ENCODE measurements at regions not wholly inside any gene's neighbourhood (a gene's known extent, or its start where the extent isn't known, plus 50 kb on each side); places are given as distances from the start of the nearest gene placed in this dataset.

- DNase-seq (ENCODE audit: low read depth, low spot score) = no peak
- Histone ChIP-seq H3K4me2 (ENCODE audit: low read length) (no peak overlapping the region), H4K20me1 (ENCODE audit: insufficient read depth) (no peaks in the 10 kb centered on the region), H2AFZ (ENCODE audit: low read depth, low read length, poor library complexity, severe bottlenecking) (no peak overlapping the region), H3K9ac (ENCODE audit: low read length) (no peak overlapping the region), H3K4me1 (ENCODE audit: control insufficient read depth in 1 of 2, insufficient read depth in 2 of 2, low read length in 2 of 2) (no peaks in the 10 kb centered on the region), H3K27me3 (ENCODE audit: insufficient read depth, low read length) (no peaks in the 10 kb centered on the region), H3K79me2 (ENCODE audit: insufficient read depth, low read length) (no peaks in the 10 kb centered on the region), H3K4me3 (replicated peaks in 1 of 2; ENCODE audit: low read depth in 1 of 2, low read length in 2 of 2) (no peak overlapping the region), H3K9me2 (ENCODE audit: insufficient read depth) (no peaks in the 10 kb centered on the region), H3K27ac (ENCODE audit: low read depth, low read length) (no peak overlapping the region), H3K9me3 (ENCODE audit: control insufficient read depth in 1 of 2, insufficient read depth in 1 of 2, low read depth in 1 of 2, low read length in 2 of 2) (no peaks in the 10 kb centered on the region), H3K36me3 (ENCODE audit: control insufficient read depth in 1 of 2, insufficient read depth in 2 of 2, low read length in 2 of 2) (no peaks in the 10 kb centered on the region)
- ChIA-PET CTCF (interaction anchor here (0.8 kb wide), 1 partner anchor 13 kb away, joined by 3 read pairs; no protein-coding TSS in a partner anchor), RAD21 (ENCODE audit: low non-redundant PET in 1 of 2, low total read pairs in 2 of 2, uncharacterized antibody in 2 of 2, unreplicated experiment in 2 of 2) (no interaction called here), POLR2A (no interaction called here)
- intact Hi-C loops (cut with micrococcal nuclease) = no loop called here
- no peak for ATAC-seq
- no peak for TF ChIP-seq SP1 (IDR thresholded peaks at IDR 0.05; ENCODE audit: low read depth)
- no peak for TF ChIP-seq EZH2 (IDR thresholded peaks at IDR 0.05)
- TF ChIP-seq, protein P1, sequence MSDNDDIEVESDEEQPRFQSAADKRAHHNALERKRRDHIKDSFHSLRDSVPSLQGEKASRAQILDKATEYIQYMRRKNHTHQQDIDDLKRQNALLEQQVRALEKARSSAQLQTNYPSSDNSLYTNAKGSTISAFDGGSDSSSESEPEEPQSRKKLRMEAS (IDR thresholded peaks at IDR 0.05) = no peak
- no TSS peak for BruUV-seq (replicated peaks)
Measured at GRCh38 chr5:96014395-96014794, 52.7 kb upstream of the ELL2 start.

DNA sequence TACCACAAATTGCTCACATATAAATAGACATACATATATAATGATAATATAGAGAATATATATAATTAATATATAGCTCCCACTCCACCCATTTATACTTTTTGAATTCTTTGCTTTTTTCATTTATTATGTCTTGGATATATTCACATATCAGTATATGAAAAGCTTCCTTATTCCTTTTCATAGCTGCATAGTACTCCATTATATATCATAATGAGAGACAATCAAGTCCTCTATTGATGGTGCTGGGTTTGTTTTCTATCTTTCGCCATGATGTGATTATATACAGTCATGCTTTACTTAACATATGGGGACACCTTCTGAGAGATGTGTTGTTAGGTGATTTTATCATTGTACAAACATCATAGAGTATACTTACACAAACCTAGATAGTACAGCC lies 51.6 kb upstream of the ELL2 start:
- H2AFZ ChIP-seq (ENCODE audit: low read depth, low read length, poor library complexity, severe bottlenecking) = no peak overlapping the region
- no peak overlapping the region for H3K4me2 ChIP-seq (ENCODE audit: low read length)
- intact Hi-C loops (cut with micrococcal nuclease) = no loop called here
- H3K27ac ChIP-seq (ENCODE audit: low read depth, low read length) = no peak overlapping the region
- no peaks in the 10 kb centered on the region for H3K4me1 ChIP-seq (ENCODE audit: control insufficient read depth in 1 of 2, insufficient read depth in 2 of 2, low read length in 2 of 2)
- H4K20me1 ChIP-seq (ENCODE audit: insufficient read depth) = no peaks in the 10 kb centered on the region
- TF ChIP-seq JUND (IDR thresholded peaks at IDR 0.05) (no peak), CEBPB (IDR thresholded peaks at IDR 0.05; ENCODE audit: low read depth) (no peak), ELF1 (IDR thresholded peaks at IDR 0.05; ENCODE audit: borderline replicate concordance, low read depth) (no peak), TCF7L2 (IDR thresholded peaks at IDR 0.05; ENCODE audit: borderline replicate concordance, extremely low read depth, insufficient read depth, insufficient read length) (no peak), POLR2AphosphoS5 (IDR thresholded peaks at IDR 0.05; ENCODE audit: low read depth, low read length) (no peak), EZH2phosphoT487 (IDR thresholded peaks at IDR 0.05; ENCODE audit: borderline replicate concordance) (no peak), SRF (IDR thresholded peaks at IDR 0.05; ENCODE audit: low read depth) (no peak)
- TF ChIP-seq, protein P2, sequence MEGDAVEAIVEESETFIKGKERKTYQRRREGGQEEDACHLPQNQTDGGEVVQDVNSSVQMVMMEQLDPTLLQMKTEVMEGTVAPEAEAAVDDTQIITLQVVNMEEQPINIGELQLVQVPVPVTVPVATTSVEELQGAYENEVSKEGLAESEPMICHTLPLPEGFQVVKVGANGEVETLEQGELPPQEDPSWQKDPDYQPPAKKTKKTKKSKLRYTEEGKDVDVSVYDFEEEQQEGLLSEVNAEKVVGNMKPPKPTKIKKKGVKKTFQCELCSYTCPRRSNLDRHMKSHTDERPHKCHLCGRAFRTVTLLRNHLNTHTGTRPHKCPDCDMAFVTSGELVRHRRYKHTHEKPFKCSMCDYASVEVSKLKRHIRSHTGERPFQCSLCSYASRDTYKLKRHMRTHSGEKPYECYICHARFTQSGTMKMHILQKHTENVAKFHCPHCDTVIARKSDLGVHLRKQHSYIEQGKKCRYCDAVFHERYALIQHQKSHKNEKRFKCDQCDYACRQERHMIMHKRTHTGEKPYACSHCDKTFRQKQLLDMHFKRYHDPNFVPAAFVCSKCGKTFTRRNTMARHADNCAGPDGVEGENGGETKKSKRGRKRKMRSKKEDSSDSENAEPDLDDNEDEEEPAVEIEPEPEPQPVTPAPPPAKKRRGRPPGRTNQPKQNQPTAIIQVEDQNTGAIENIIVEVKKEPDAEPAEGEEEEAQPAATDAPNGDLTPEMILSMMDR (IDR thresholded peaks at IDR 0.05 in 2 of 3, conservative IDR thresholded peaks at IDR 0.05 in 1 of 3; ENCODE audit: borderline replicate concordance in 1 of 3, insufficient read depth in 1 of 3, low read depth in 2 of 3, low read length in 2 of 3) = no peak
- TF ChIP-seq, protein P3, sequence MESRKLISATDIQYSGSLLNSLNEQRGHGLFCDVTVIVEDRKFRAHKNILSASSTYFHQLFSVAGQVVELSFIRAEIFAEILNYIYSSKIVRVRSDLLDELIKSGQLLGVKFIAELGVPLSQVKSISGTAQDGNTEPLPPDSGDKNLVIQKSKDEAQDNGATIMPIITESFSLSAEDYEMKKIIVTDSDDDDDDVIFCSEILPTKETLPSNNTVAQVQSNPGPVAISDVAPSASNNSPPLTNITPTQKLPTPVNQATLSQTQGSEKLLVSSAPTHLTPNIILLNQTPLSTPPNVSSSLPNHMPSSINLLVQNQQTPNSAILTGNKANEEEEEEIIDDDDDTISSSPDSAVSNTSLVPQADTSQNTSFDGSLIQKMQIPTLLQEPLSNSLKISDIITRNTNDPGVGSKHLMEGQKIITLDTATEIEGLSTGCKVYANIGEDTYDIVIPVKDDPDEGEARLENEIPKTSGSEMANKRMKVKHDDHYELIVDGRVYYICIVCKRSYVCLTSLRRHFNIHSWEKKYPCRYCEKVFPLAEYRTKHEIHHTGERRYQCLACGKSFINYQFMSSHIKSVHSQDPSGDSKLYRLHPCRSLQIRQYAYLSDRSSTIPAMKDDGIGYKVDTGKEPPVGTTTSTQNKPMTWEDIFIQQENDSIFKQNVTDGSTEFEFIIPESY (IDR thresholded peaks at IDR 0.05; ENCODE audit: extremely low read depth, insufficient replicate concordance, low read length) = no peak
- H3K4me3 ChIP-seq (replicated peaks in 1 of 2; ENCODE audit: low read depth in 1 of 2, low read length in 2 of 2) = no peak overlapping the region
- H3K9ac ChIP-seq (ENCODE audit: low read length) = no peak overlapping the region
- no peaks in the 10 kb centered on the region for H3K79me2 ChIP-seq (ENCODE audit: insufficient read depth, low read length)
- DNase-seq (ENCODE audit: low read depth, low spot score) (no peak), ATAC-seq (no peak)
- CTCF ChIA-PET = no interaction called here
- RAD21 ChIA-PET (ENCODE audit: low non-redundant PET in 1 of 2, low total read pairs in 2 of 2, uncharacterized antibody in 2 of 2, unreplicated experiment in 2 of 2) = no interaction called here
- BruUV-seq (replicated peaks) = no TSS peak
- H3K27me3 ChIP-seq (ENCODE audit: insufficient read depth, low read length) = no peaks in the 10 kb centered on the region
- POLR2A ChIA-PET = no interaction called here
- no peaks in the 10 kb centered on the region for H3K9me2 ChIP-seq (ENCODE audit: insufficient read depth)
- H3K36me3 ChIP-seq (ENCODE audit: control insufficient read depth in 1 of 2, insufficient read depth in 2 of 2, low read length in 2 of 2) = no peaks in the 10 kb centered on the region
- H3K9me3 ChIP-seq (ENCODE audit: control insufficient read depth in 1 of 2, insufficient read depth in 1 of 2, low read depth in 1 of 2, low read length in 2 of 2) = no peaks in the 10 kb centered on the region

Measured in HCT116 (cell line).